HG02642 (cell line): ENCODE measurements at regions not wholly inside any gene's neighbourhood (a gene's known extent, or its start where the extent isn't known, plus 50 kb on each side); places are given as distances from the start of the nearest gene placed in this dataset.
"Not testable (repeated sequence)": the region's sequence is repeated elsewhere in the genome, so short reads cannot be mapped to it uniquely, and the experiment has no call there.

Experiments used
- ATAC-seq: cut with Tn5 transposase; IDR thresholded peaks from one replicate; pipeline ENCODE4 v1.9.1; 2021; ENCODE audit warnings: mild to moderate bottlenecking; ENCODE audit not compliant: unreplicated experiment, poor library complexity

DNA sequence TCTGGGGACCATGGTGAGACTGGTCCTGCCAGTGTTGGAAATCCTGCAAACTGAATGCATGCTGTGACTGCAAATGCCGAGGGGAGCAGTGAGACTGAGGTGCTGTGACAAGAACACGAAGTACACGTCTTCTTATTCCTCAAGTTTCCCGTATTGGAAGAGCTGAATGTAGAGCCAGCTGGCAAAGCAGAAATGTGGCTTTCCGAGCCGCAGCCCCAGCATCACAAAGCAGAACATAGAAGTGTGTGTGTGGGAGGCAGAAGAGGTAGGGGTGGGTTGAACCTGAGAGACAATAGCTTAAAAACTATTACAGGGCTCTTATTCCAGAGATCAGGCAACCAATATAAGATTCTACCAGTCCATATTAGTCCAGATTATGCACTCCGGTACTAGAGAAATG lies 98.8 kb downstream of the CARTPT start:
- no peak for ATAC-seq

- ATAC-seq = no peak
Measured at GRCh38 chr5:71821029-71821428, 102.0 kb downstream of the CARTPT start.

DNA sequence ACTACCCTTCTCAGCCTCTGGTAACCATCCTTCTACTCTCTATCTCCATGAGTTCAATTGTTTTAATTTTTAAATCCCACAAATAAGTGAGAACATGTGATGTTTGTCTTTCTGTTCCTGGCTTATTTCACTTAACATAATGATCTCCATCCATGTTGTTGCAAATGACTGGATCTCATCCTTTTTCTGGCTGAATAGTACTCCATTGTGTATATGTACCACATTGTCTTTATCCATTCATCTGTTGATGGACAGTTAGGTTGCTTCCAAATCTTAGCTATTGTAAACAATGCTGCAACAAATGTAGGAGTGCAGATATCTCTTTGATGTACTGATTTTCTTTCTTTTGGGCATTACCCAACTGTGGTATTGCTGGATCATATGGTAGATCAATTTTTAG lies 103.0 kb downstream of the CARTPT start:
- not testable (repeated sequence) for ATAC-seq

- no peak for ATAC-seq
Measured at GRCh38 chr5:71825992-71826391, 106.9 kb downstream of the CARTPT start.

GRCh38 chr5:71828291-71829040 lies 109.4 kb downstream of the CARTPT start:
- no peak for ATAC-seq

GRCh38 chr5:71829206-71829605 lies 110.1 kb downstream of the CARTPT start:
- ATAC-seq = no peak

- no peak for ATAC-seq
Measured at GRCh38 chr5:71830681-71831539, 111.8 kb downstream of the CARTPT start.

GRCh38 chr5:71832812-71833715 lies 114.0 kb downstream of the CARTPT start:
- ATAC-seq = no peak

GRCh38 chr5:71834601-71835000 lies 115.5 kb downstream of the CARTPT start:
- no peak for ATAC-seq

- no peak for ATAC-seq
Measured at GRCh38 chr5:71836084-71836483, 117.0 kb downstream of the CARTPT start.

DNA sequence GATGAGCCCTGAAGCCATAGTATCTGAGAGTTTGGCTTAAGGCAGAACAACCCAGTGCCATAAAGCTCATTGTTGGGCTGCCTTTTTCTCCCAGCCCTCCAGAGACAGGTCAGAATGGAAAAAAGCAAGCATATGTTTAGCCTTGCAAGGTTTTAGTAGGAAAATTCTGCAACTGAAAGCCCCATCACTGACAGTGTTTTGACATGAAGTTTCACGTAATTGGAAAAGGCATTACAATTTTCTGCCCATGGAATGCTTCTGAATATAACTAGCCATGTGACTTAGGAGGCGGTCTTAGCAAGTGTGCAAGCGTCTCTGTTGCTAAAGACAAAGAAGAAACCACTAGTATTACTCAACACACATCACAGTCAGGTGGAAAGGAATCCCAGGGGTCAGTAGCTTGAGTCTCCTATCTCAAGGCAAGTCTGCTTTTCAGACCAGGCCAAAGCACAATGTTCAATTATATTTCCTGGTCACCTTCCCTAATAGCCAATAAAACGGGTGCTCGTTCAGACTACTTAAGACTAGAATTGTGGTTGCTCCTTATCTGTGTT lies 117.6 kb downstream of the CARTPT start:
- ATAC-seq = no peak

DNA sequence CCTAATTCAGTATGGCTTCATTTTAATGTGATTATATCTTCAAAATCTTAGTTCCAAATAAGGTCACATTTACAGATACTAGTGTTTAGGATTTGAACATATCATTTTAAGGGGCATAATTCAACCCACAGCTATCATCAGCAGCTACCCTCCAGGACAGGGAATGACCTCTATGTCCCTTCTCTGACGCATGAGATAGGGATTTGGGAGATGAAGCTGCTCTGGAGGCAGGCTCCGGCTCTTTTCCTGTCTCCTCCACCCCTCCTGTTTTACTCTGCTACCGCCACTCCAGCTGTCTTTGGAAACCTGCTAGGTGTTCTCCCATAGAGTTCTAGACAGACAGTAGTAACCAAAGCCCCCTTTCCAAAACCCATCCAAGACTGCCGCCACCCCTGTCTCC lies 119.2 kb downstream of the CARTPT start:
- no peak for ATAC-seq

- no peak for ATAC-seq
Measured at GRCh38 chr5:71839096-71839884, 120.2 kb downstream of the CARTPT start.

GRCh38 chr5:71841107-71841506 lies 122.0 kb downstream of the CARTPT start:
- ATAC-seq = no peak

DNA sequence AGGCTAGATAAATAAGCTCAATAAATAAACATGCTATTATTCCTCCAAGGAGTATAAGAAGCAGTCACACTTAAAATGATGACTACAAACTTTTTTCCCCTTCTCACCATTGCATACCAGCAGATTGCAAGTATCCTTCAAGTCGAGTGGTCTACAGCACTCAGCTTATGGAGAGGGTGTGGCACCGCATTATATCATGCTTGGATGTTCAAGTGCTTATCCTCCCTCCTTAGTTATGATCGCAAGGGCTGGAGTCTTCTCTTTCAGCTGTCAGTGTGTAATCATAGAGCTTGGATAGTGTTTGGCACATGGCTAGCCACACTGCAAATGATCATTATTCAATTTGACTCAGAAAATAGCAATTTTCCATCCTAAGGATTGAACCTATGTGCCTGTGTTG lies 124.0 kb downstream of the CARTPT start:
- ATAC-seq = no peak

- ATAC-seq = no peak
Measured at GRCh38 chr5:71844862-71845261, 125.8 kb downstream of the CARTPT start.

- no peak for ATAC-seq
Measured at GRCh38 chr5:71859515-71859914, 140.4 kb downstream of the CARTPT start.

GRCh38 chr5:71860048-71860447 lies 141.0 kb downstream of the CARTPT start:
- ATAC-seq = no peak

- no peak for ATAC-seq
Measured at GRCh38 chr5:71861682-71862081, 142.6 kb downstream of the CARTPT start.

GRCh38 chr5:71862087-71862486 lies 143.0 kb downstream of the CARTPT start:
- no peak for ATAC-seq
